ENCODE measurements at regions not wholly inside any gene's neighbourhood (a gene's known extent, or its start where the extent isn't known, plus 50 kb on each side); places are given as distances from the start of the nearest gene placed in this dataset.

GRCh38 chr7:23981314-23981713 is 271.3 kb downstream of the STK31 start:
- DNase-seq: no peak

GRCh38 chr7:23981758-23982157 is 271.7 kb downstream of the STK31 start:
- no peak for DNase-seq

GRCh38 chr7:24005517-24005916 is 278.5 kb upstream of the NPY start:
- no peak for DNase-seq

- no peak for DNase-seq
These were observed 273.5 kb upstream of the NPY start for GRCh38 chr7:24010495-24010894.

GRCh38 chr7:24017519-24017918 is 266.5 kb upstream of the NPY start:
- DNase-seq: no peak

GRCh38 chr7:24018331-24018730 is 265.7 kb upstream of the NPY start:
- no peak for DNase-seq

- DNase-seq: no peak
These were observed 264.1 kb upstream of the NPY start for GRCh38 chr7:24019841-24020240.

- DNase-seq: no peak
These were observed 259.5 kb upstream of the NPY start for GRCh38 chr7:24024276-24025068.

- no peak for DNase-seq
These were observed 258.9 kb upstream of the NPY start for GRCh38 chr7:24025094-24025493.

- DNase-seq: no peak
These were observed 258.2 kb upstream of the NPY start for GRCh38 chr7:24025765-24026164.

- no peak for DNase-seq
These were observed 257.6 kb upstream of the NPY start for GRCh38 chr7:24026351-24026750.

- no peak for DNase-seq
These were observed 254.9 kb upstream of the NPY start for GRCh38 chr7:24029068-24029467.

- DNase-seq: no peak
These were observed 249.7 kb upstream of the NPY start for GRCh38 chr7:24034251-24034650.

GRCh38 chr7:24035366-24036032 is 248.5 kb upstream of the NPY start:
- no peak for DNase-seq

- DNase-seq: no peak
These were observed 248.0 kb upstream of the NPY start for GRCh38 chr7:24036033-24036412.

- no peak for DNase-seq
These were observed 245.0 kb upstream of the NPY start for GRCh38 chr7:24038993-24039392.

- no peak for DNase-seq
These were observed 243.9 kb upstream of the NPY start for GRCh38 chr7:24039991-24040624.

GRCh38 chr7:24042028-24042427 is 242.0 kb upstream of the NPY start:
- DNase-seq: no peak

GRCh38 chr7:24049296-24049695 is 234.7 kb upstream of the NPY start:
- no peak for DNase-seq

GRCh38 chr7:24050991-24051560 is 232.9 kb upstream of the NPY start:
- no peak for DNase-seq

GRCh38 chr7:24051651-24052050 is 232.3 kb upstream of the NPY start:
- DNase-seq: no peak

GRCh38 chr7:24052572-24053260 is 231.3 kb upstream of the NPY start:
- DNase-seq: no peak

- DNase-seq: no peak
These were observed 229.8 kb upstream of the NPY start for GRCh38 chr7:24054236-24054635.

Data from NCI-H446 (cell line).